ENCODE measurements at regions not wholly inside any gene's neighbourhood (a gene's known extent, or its start where the extent isn't known, plus 50 kb on each side); places are given as distances from the start of the nearest gene placed in this dataset.

- H3K4me1 ChIP-seq (ENCODE audit: control insufficient read depth, insufficient read depth, low read length) = peaks cover 52% of the 10 kb centered on the region
- no peak overlapping the region for H3K9ac ChIP-seq (ENCODE audit: low read length)
These were observed 394.1 kb downstream of the SOX9 start for GRCh38 chr17:72514891-72515290.

DNA sequence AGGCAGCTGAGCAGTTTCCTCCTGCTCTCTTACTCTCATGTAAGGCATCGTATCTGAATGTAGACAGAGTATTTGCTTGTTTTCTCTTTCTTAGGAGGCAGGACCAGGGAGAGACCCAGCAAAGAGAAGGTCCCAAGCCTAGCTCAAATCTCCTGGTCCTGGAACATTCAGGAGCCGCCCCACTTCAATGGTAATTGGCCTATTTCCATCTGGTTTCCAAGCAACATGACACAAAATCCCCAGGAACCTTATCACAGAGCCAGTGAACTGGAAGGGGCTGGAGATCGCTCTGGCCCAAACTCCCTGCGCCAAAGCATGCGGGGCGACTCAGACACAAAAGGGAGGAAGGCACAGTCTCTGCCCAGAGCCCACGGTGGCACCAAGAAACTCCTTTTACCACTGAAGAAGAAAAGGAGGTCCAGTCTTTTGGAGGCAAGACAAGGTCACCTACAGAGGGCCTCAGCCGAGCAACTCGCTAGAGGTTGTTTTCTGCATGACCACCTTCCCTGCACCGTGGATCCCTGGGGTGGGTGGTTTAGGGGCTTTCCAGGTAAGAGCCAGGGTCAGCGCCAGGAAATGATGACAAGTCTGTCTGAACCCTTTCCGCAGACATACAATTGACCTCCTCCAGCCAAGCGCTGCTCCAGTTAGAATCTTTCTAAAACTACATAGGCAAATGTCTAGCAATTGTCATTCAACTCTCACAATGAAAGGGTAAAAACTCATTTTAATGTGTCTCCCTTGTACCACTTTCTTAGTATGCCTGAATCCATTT, 394.7 kb downstream of the SOX9 start:
- no peak overlapping the region for H3K4me3 ChIP-seq (ENCODE audit: low read depth, low read length)
- H3K9ac ChIP-seq (ENCODE audit: low read length) = no peak overlapping the region
- no peak overlapping the region for H3K27ac ChIP-seq (ENCODE audit: low read depth, low read length)
- H3K9me3 ChIP-seq (ENCODE audit: control insufficient read depth, insufficient read depth, low read depth, low read length) = no peaks in the 10 kb centered on the region
- H3K4me1 ChIP-seq (ENCODE audit: control insufficient read depth, insufficient read depth, low read length) = peaks cover 50% of the 10 kb centered on the region
- H3K36me3 ChIP-seq (ENCODE audit: control insufficient read depth, insufficient read depth, low read length) = no peaks in the 10 kb centered on the region
- no peaks in the 10 kb centered on the region for H3K27me3 ChIP-seq (ENCODE audit: control insufficient read depth, insufficient read depth, low read length)

More at GRCh38 chr17:72514891-72515290, 394.1 kb downstream of the SOX9 start:
- H3K27ac ChIP-seq (ENCODE audit: low read depth, low read length) = no peak overlapping the region
- no peaks in the 10 kb centered on the region for H3K9me3 ChIP-seq (ENCODE audit: control insufficient read depth, insufficient read depth, low read depth, low read length)
- H3K36me3 ChIP-seq (ENCODE audit: control insufficient read depth, insufficient read depth, low read length) = no peaks in the 10 kb centered on the region
- no peaks in the 10 kb centered on the region for H3K27me3 ChIP-seq (ENCODE audit: control insufficient read depth, insufficient read depth, low read length)
- no peak overlapping the region for H3K4me3 ChIP-seq (ENCODE audit: low read depth, low read length)

DNA sequence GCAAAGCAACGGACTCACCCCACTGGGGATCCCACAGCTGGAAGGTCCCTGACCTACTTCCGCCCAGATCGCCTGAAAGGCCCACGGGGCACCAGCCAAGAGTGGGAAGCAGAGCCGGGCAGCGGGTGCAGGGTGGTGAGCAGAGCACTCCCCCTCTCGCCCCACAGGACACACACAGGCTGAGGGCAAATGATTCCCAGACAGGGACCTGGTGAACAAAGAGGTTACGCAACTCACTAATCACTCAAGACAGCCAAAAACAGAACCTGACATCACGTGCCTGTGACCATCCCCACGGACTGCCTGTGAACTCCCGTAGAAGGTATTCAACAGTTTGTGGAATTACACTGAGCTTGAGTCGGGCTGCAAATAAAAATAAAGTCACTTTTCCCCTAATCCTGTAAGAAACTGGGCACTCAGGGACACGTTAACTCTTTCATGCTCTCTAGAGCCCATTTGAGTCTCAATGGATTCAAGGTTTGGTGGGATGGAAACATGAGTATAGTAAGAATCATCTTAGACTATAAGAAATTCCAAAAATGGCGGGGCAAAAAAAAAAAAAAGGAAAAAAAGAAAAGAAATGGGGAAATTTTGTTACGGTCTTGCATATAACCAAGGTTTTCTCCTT, 396.1 kb downstream of the SOX9 start:
- H3K36me3 ChIP-seq (ENCODE audit: control insufficient read depth, insufficient read depth, low read length) = no peaks in the 10 kb centered on the region
- H3K4me3 ChIP-seq (ENCODE audit: low read depth, low read length) = no peak overlapping the region
- peaks cover 38% of the 10 kb centered on the region for H3K4me1 ChIP-seq (ENCODE audit: control insufficient read depth, insufficient read depth, low read length)
- H3K9ac ChIP-seq (ENCODE audit: low read length) = no peak overlapping the region
- H3K27me3 ChIP-seq (ENCODE audit: control insufficient read depth, insufficient read depth, low read length) = no peaks in the 10 kb centered on the region
- H3K27ac ChIP-seq (ENCODE audit: low read depth, low read length) = no peak overlapping the region
- H3K9me3 ChIP-seq (ENCODE audit: control insufficient read depth, insufficient read depth, low read depth, low read length) = no peaks in the 10 kb centered on the region

DNA sequence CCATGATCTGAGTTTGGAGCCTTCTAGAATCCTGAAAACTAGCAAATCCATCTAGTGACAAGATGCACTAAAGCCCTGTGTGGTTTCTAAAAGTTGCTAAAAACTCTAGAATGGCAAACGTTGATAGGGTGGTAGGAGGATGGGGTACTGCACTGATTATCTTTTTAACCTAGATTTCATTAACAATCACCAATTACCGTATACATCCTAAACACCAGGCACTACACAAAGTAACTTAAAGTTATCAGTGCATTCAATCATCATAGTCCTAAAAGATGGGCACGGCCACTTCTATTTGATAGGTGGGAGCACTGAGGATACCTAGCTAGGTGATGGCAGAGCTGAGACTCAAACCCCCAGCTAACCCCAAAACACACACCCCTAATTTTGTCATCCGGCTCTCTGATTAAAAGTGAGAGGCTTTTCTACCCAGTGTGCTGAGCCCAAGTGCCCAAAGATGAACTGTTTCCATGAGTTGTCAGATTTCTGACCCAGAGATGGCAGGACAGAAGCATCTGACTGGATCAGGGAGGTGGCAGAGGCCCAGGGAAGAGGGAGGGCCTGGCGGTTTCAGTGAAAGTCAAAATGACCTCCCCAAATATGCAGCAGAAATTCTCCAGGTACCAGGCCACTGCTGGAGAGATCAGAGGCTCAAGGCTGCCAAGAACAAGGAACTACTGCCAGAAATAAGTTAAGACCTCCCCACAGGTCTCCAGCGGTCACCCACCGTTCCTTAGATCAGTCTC, 396.8 kb downstream of the SOX9 start:
- Histone ChIP-seq H3K4me1 (ENCODE audit: control insufficient read depth, insufficient read depth, low read length) (peaks cover 38% of the 10 kb centered on the region), H3K4me3 (ENCODE audit: low read depth, low read length) (no peak overlapping the region), H3K27me3 (ENCODE audit: control insufficient read depth, insufficient read depth, low read length) (no peaks in the 10 kb centered on the region), H3K9me3 (ENCODE audit: control insufficient read depth, insufficient read depth, low read depth, low read length) (no peaks in the 10 kb centered on the region), H3K27ac (ENCODE audit: low read depth, low read length) (no peak overlapping the region), H3K9ac (ENCODE audit: low read length) (no peak overlapping the region), H3K36me3 (ENCODE audit: control insufficient read depth, insufficient read depth, low read length) (no peaks in the 10 kb centered on the region)

- Histone ChIP-seq H3K4me1 (ENCODE audit: control insufficient read depth, insufficient read depth, low read length) (peaks cover 38% of the 10 kb centered on the region), H3K27ac (ENCODE audit: low read depth, low read length) (no peak overlapping the region), H3K36me3 (ENCODE audit: control insufficient read depth, insufficient read depth, low read length) (no peaks in the 10 kb centered on the region), H3K4me3 (ENCODE audit: low read depth, low read length) (no peak overlapping the region), H3K27me3 (ENCODE audit: control insufficient read depth, insufficient read depth, low read length) (no peaks in the 10 kb centered on the region), H3K9ac (ENCODE audit: low read length) (no peak overlapping the region), H3K9me3 (ENCODE audit: control insufficient read depth, insufficient read depth, low read depth, low read length) (no peaks in the 10 kb centered on the region)
These were observed 397.4 kb downstream of the SOX9 start for GRCh38 chr17:72518159-72518732.

- H3K9me3 ChIP-seq (ENCODE audit: control insufficient read depth, insufficient read depth, low read depth, low read length) = no peaks in the 10 kb centered on the region
- no peaks in the 10 kb centered on the region for H3K27me3 ChIP-seq (ENCODE audit: control insufficient read depth, insufficient read depth, low read length)
- H3K4me3 ChIP-seq (ENCODE audit: low read depth, low read length) = no peak overlapping the region
- H3K4me1 ChIP-seq (ENCODE audit: control insufficient read depth, insufficient read depth, low read length) = peaks cover 38% of the 10 kb centered on the region
- no peak overlapping the region for H3K9ac ChIP-seq (ENCODE audit: low read length)
- no peaks in the 10 kb centered on the region for H3K36me3 ChIP-seq (ENCODE audit: control insufficient read depth, insufficient read depth, low read length)
- no peak overlapping the region for H3K27ac ChIP-seq (ENCODE audit: low read depth, low read length)
These were observed 398.2 kb downstream of the SOX9 start for GRCh38 chr17:72518753-72519597.

- H3K4me1 ChIP-seq (ENCODE audit: control insufficient read depth, insufficient read depth, low read length) = peaks cover 38% of the 10 kb centered on the region
- H3K36me3 ChIP-seq (ENCODE audit: control insufficient read depth, insufficient read depth, low read length) = no peaks in the 10 kb centered on the region
- no peak overlapping the region for H3K4me3 ChIP-seq (ENCODE audit: low read depth, low read length)
- H3K27me3 ChIP-seq (ENCODE audit: control insufficient read depth, insufficient read depth, low read length) = no peaks in the 10 kb centered on the region
- H3K27ac ChIP-seq (ENCODE audit: low read depth, low read length) = no peak overlapping the region
- no peaks in the 10 kb centered on the region for H3K9me3 ChIP-seq (ENCODE audit: control insufficient read depth, insufficient read depth, low read depth, low read length)
- H3K9ac ChIP-seq (ENCODE audit: low read length) = no peak overlapping the region
These were observed 398.7 kb downstream of the SOX9 start for GRCh38 chr17:72519598-72519936.

DNA sequence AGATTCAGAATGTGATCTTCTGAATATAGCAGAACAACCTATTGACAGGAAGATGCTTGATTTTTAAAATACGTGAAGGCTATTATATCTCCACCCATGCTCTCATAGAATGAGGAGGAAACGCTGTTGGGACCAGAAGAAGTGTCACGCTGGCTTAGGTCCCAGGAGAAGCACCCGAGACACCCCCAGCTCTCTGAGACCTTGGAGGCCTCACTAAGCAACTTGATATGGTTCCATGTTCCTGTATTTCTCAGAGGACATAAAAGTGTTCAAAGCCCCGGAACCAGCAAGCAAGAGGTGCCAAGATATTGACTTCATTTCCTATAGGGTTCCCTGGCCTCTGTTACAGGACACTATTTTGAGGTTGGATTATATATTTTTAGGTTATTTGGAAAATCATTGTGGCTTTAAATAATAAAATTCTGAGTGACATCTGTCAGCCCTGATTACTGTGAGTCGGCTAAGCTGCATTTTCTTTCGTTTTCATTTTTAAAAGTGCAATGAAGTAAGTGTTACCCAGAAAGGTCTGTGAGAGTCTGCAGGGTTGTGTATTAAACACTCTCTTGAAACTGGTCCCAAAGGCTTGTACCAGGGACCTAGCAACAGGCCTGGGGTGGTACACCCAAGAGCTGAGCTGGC, 400.0 kb downstream of the SOX9 start:
- peaks cover 26% of the 10 kb centered on the region for H3K4me1 ChIP-seq (ENCODE audit: control insufficient read depth, insufficient read depth, low read length)
- H3K4me3 ChIP-seq (ENCODE audit: low read depth, low read length) = no peak overlapping the region
- H3K9me3 ChIP-seq (ENCODE audit: control insufficient read depth, insufficient read depth, low read depth, low read length) = no peaks in the 10 kb centered on the region
- H3K27ac ChIP-seq (ENCODE audit: low read depth, low read length) = no peak overlapping the region
- no peaks in the 10 kb centered on the region for H3K27me3 ChIP-seq (ENCODE audit: control insufficient read depth, insufficient read depth, low read length)
- H3K9ac ChIP-seq (ENCODE audit: low read length) = no peak overlapping the region
- no peaks in the 10 kb centered on the region for H3K36me3 ChIP-seq (ENCODE audit: control insufficient read depth, insufficient read depth, low read length)

DNA sequence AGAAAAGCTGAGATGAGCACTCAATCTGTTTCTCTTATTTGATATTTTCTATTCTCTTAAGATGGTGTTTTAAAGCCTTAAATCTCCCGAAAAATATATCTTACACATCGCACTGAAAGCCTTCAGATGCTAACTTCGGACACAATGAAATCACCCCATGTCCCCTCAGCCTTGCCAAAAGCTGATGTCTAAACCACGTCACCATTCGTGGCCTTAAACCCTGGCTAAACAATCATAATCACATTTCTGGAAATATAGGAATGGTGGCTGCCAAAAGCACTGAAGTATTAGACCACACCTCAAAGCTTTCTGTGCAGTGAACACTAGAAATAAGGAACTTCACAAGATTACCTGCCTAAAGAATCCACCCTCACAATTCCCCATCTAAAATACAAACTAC, 402.7 kb downstream of the SOX9 start:
- Histone ChIP-seq H3K9ac (ENCODE audit: low read length) (no peak overlapping the region), H3K36me3 (ENCODE audit: control insufficient read depth, insufficient read depth, low read length) (no peaks in the 10 kb centered on the region), H3K27ac (ENCODE audit: low read depth, low read length) (no peak overlapping the region), H3K9me3 (ENCODE audit: control insufficient read depth, insufficient read depth, low read depth, low read length) (no peaks in the 10 kb centered on the region), H3K4me3 (ENCODE audit: low read depth, low read length) (no peak overlapping the region), H3K27me3 (ENCODE audit: control insufficient read depth, insufficient read depth, low read length) (no peaks in the 10 kb centered on the region), H3K4me1 (ENCODE audit: control insufficient read depth, insufficient read depth, low read length) (peaks cover 10% of the 10 kb centered on the region)

Measured in HUES6 (cell line).